CD4-positive, alpha-beta T cell treated with Interleukin-17A for 4 hours (primary cell): ENCODE measurements at regions not wholly inside any gene's neighbourhood (a gene's known extent, or its start where the extent isn't known, plus 50 kb on each side); places are given as distances from the start of the nearest gene placed in this dataset.
"Not testable (repeated sequence)": the region's sequence is repeated elsewhere in the genome, so short reads cannot be mapped to it uniquely, and the experiment has no call there.

Experiments used
- DNase-seq: peaks from one replicate; pipeline ENCODE4 v3.0.0-alpha.2; 2020; ENCODE audit warnings: mixed read lengths

DNA sequence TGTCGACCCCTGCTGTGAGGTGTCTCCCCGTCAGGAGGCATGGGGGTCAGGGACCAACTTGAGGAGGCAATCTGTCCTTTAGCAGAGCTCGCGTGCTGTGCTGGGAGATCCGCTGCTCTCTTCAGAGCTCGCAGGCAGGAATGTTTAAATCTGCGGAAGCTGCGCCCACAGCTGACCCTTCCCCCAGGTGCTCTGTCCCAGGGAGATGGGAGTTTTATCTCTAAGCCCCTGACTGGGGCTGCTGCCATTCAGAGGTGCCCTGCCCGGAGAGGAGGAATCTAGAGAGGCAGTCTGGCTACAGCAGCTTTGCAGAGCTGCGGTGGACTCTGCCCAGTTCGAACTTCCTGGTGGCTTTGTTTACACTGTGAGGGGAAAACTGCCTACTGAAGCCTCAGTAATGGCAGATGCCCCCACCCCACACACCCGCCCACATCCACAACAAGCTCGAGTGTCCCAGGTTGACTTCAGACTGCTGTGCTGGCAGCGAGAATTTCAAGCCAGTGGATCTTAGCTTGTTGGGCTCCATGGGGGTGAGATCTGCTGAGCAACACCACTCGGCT lies 133.1 kb downstream of the CENPC start:
- DNase-seq: not testable (repeated sequence)

DNA sequence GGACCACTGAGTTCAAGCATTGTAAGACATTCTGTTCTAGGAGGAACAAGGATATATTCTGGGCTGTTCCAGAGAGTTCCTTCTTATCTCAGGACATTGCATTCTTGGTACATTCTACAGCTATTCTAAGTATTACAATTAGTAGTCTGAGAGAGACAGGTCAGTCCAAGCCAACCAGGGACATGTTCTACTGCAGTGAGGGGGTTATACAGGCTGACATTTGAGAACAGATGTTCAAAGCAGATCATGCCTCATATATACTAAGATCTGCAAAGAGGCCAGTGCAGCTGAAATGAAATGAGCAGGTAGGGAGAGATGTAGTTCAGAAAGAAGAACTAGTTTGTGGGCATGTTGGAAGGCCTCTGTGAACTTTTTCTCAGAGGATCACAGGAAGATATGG lies 142.0 kb downstream of the CENPC start:
- DNase-seq: no peak

DNA sequence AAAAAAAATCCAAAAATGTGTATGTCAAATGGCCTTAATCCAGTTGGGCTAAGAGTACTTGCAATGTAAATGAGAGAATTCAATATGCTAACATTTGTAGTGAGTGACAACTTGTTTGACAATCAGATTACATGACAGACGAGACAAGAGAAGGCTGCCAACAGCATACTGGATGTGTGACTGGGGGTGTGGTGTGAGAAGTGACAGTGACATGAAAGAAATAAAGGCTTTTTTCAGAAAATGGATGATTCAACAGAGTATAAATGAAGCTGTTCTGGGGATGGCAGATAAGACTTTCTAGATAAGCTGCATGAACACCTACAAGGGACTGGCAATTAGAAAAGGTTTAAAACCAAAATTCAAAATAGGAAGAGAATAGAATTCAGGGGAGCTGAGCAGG lies 143.4 kb downstream of the CENPC start:
- no peak for DNase-seq

DNA sequence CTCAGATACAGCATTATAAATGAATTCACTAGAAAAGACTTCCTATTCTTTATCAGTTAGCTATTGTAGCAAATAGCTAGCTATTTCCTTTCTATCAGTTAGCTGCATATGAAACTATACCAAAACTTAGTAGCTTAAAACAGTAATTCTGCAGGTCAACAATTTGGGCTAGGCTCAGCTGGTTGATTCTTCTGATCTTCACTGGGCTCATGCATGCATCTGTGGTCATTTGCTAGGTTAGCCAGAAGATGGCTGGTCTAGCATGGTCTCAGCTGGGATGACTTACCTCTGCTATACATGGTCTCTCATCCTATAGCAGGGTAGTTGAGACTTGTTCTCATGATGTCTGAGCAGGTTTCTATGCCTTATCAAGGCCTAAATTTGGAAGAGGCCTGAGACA lies 147.4 kb downstream of the CENPC start:
- no peak for DNase-seq

DNA sequence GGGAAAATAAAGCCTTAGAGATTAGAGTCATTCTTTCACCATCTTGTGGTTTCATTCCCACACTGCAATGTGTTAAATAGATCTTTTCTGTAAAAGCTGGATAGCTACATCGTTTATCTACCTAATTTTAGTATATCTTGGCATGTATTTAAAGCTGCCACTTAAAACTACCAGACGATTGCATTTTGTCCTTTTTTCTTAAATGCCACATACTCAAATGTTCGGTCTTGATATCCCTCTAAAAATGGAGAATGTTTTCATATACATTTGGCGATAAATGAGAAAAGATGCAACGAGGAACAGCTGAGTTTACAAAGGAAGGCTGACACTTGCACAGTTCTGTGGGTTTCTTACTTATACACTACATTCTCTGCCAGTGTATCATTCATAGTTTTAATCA lies 148.3 kb downstream of the CENPC start:
- DNase-seq: no peak

DNA sequence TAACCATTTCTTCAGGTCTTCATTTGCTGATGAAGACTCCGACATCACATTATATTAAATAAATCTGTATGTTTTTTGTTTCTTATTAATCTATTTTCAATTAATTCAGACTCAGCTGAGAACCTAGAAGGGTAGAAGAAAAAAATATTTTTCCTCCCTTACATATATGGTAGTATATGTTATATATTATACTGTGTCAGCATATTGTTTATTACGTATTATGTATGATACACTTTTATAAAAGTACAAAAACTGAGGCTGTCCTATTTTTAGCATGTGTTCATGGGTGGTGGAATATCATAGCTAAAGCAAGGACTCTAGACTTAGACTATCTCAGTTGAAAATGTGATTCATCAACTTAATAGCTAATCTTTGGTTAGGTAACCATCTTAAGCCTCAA lies 149.3 kb downstream of the CENPC start:
- DNase-seq: no peak

DNA sequence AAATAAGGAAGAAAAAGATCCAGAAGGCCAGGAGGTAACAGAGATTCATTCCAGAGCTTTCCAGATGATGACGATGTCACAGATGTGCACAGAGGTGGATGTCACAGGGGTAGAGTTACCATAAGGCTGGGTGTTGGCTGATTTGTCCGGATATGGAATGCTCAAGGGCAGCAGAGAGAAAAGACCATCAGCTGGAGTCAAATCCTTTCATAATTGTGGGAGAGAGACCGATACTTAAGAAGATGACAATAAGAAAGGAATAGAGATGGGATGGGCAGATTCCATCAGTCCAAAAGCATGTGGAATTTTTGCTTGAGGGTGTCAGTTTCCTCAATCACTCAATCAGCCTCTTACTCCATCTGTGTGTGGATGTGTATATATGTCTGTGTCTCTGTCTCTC lies 150.4 kb downstream of the CENPC start:
- no peak for DNase-seq

DNA sequence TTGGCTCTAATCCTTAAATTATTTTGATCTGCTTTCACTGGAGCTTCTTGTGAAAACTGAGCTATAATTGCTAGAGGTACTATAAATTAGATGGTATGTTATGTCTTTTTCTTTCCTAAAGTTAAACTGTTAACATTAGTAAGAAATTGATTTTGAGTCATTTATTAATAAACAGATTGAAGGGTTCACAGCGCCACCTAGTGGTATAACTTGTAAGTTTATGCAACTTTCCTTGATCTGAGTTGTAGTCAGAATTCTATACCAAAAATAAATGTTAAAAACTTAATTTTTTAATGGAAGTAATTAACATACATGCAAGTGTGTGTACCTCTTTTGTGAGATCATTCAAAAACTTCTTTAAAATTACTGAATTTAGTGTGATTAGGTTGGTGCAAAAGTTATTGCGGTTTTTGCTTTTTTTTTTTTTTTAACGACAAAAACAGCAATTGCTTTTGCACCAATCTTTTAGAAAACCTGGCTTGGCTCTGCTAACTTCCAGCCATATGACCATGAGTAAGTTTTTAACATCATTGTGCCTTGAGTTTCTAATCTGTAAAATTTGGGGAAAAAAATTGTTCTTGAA lies 151.5 kb downstream of the CENPC start:
- DNase-seq: peak; percentile 33

DNA sequence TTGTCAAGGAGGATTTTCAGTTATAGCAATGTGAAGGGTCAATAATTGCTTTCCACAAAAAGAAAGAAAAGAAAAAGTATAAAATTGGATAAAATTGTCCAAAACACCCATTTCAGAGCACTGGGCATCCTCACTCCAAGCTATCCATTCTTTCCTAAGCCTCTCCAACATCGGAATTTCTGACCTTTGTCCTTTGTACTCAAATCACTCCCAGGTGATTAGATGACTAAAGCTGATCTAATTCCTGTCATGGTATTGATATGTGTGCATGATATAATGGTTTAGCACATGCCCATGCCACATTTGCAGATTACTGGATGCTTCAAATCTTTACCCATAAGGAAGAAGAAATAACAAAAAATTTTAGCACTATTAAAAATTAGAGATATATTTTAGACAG lies 152.3 kb downstream of the CENPC start:
- no peak for DNase-seq

DNA sequence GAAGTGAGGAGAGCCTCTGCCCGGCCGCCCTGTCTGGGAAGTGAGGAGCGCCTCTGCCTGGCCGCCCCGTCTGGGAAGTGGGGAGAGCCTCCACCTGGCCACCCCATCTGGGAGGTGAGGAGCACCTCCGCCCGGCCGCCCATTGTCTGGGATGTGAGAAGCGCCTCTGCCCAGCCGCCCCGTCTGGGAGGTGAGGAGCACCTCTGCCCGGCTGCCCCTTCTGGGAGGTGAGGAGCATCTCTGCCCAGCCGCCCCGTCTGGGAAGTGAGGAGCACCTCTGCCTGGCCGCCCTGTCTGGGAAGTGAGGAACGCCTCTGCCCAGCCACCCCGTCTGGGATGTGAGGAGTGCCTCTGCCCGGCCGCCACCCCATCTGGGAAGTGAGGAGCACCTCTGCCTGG lies 163.9 kb downstream of the CENPC start:
- not testable (repeated sequence) for DNase-seq

DNA sequence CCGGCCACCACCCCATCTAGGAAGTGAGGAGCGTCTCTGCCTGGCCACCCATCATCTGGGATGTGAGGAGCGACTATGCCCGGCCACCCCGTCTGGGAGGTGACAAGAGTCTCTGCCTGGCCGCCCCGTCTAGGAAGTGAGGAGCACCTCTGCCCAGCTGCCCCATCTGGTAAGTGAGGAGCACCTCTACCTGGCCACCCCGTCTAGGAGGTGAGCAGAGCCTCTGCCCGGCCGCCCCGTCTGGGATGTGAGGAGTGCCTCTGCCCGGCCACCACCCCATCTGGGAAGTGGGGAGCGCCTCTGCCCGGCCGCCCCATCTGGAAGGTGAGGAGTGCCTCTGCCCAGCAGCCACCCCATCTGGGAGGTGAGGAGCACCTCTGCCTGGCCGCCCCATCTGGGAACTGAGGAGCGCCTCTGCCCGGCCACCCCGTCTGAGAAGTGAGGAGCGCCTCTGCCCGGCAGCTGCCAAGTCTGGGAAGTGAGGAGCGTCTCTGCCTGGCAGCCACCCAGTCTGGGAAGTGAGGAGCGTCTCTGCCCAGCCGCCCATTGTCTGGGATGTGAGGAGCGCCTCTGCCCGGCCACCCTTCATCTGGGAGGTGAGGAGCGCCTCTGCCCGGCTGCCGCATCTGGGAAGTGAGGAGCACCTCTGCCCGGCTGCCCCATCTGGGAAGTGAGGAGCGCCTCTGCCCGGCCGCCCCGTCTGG lies 164.4 kb downstream of the CENPC start:
- not testable (repeated sequence) for DNase-seq

DNA sequence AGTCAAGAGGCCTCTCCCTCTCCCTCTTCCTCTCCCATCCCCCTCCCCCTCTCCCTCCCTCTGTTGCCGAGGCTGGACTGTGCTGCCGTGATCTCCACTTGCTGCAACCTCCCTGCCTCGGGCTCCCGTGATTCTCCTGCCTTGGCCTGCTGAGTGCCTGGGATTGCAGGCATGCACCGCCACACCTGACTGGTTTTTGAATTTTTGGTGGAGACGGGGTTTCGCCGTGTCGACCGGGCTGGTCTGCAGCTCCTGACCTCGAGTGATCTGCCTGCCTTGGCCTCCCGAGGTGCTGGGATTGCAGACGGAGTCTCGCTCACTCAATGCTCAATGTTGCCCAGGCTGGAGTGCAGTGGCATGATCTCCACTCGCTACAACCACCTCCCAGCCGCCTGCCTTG lies 165.1 kb downstream of the CENPC start:
- DNase-seq: no peak

DNA sequence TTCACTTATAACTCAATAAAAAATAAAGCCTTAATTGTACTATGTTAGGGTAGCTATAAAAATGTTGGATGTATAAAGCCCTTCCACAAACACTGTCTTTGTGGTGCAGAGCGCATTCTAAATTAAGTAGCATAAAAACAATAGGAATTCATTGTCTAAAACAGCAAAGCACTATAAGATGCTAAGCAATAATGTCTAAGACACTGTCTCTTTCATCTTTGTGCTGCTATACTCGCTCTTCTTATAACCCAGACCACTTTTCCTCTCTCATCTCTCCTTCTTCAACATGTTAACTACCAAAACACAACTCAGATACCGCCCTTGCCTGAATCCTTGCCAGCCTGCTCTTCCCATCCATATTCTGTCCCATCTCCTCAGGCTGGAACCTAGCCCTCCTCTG lies 170.0 kb downstream of the CENPC start:
- DNase-seq: no peak

DNA sequence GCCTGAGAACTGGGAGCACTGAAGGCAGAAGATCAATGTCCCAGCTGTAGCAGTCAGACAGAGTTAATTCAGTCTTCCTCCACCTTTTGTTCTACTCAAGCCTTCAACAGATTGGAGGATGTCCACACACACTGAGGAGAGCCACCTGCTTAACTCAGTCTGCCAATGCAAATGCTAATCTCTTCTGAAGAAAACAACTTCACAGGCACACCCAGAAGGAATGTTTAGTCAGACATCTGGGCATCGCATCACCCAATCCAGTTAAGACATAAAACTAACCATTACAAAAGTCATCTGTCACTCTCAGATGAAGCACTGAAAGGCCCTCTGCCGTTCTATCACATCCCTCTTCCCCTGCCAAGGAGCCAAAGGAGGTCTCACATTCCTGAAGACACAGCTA lies 173.7 kb downstream of the CENPC start:
- no peak for DNase-seq

DNA sequence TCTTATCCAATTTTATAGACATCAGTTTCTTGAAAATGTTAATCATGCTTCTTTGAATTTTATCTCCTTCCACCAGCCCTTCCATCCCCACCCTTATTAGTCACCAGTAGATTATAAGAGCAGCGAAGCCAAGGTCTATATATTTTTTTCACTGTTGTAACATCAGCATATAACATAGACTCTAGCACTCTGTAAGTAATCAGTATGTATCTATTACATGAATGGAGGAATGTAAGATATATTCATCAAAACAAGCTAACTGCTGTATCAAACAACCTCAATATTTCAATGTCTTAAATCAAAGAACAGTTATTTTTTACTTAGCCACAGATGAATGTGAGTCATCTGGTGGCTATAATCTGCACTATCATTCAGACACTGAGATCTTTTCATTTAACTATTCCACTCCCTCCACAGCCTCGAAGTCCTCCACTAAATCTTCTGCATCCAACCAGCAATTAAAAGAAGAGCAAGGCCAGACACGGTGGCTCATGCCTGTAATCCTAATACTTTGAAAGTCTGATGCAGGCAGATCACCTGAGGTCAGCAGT lies 178.9 kb downstream of the CENPC start:
- no peak for DNase-seq

DNA sequence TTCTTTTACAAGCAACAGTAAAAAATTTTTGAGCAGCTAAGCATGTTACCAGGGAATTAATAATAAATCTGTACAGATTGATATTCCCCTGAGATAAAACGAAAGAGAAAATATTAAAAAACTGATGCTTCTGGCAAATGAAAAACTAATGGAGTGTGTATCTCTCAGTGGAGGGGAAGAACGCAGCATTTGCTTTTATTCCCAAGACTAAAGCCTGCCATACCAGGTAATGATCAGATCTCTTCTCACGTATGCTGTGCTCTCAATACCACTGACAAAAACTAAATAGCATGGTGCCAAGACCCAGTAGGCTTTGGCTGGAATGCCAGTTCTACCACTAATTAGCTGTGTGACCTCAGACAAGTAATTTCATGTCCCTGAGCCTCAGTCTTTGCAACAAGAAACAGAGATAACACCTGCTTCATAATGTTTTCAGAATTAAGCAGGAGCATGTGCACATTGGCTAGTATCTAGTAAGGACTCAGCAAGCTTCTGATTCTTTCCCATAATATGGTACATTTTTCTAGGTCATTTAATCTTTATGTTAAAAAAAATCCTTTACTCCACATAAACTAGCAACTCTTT lies 179.6 kb downstream of the CENPC start:
- DNase-seq: no peak

DNA sequence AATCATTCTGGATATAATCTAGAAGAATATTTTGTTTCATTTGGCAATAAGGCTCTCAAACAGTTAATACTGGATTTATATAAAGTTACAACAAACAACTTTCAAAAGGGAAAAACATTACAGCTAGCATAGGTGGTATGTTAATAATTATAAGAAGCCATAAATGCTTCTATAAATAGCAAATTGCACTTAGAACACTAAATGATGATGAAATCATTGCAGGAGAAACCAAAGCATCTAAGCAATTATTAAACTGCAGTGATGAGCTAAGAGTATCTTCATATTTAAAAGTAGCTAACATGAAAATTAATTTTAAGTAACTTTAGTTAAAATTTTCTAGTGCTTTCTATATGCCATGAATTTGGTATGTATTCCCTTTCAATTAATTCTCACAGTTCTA lies 189.5 kb downstream of the CENPC start:
- DNase-seq: no peak

DNA sequence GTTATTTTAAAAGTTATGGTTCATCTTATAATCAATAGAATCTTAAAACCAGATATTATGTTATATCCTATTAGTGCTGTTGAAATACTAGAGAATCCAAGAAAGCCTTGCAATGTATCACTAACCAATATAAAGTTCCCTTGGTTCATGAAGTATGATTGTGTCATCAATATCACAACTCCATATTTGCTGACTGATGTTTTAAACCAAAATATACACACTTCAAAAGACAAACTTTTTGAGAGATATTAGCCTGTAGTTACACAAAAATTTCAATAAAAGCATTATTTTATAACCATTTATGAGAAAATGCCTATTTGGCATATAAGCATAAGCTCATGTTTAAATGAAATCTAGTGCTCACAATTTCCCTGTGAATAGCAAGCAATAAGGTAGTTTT lies 198.6 kb downstream of the CENPC start:
- no peak for DNase-seq

DNA sequence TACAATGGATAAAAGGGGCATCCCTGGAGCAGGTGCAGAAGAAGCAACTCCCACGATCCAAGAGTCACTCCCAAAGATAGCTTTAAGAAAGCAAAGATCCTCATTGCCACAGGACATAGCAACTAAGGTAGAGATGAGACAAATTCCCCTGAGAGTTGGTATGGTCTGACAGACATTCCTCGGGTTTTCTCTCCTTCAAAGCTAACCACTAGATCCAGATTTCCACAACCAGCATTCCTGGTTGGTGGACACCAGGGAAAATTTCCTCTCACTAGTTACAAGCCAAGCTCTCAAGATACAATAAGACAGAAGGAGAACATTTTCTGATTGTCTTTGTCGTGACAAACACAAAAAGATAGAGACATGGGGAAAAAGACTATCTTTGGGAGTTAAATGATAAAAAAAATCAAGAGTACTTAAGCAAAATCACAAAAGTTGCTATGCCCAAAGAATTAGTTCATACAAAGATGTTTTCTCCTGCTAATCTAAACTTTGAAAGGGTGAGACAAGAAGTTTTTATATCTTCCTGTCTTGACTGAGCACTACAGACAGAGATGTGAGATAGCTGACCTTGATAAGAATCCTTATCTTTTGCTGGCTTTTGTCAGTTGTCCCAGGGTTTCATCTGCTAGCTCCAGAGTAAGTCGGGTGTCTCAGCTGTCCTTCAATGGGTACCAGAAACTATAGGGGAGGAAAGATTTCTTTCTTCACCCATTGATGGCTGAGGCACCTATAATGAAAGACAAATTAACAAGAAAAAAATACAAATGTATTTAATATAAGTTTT lies 200.5 kb downstream of the CENPC start:
- DNase-seq: no peak

DNA sequence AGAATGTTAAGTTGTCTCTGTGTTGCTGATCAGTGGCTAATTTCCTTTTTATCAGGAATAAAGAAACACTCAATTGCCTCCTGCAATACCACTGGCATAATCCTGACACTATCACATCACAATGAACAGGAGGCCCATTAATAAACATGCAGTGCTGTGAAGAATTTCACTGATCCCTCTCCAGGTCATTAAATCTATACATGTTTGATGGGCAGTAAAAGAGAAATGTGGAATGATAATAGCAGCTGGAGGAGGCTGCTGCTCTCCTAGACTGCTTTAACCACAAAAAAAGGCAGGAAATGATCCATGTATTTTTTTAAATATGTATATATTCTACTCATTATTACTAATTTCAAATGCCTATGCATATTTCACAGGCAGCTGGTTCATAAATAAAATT lies 202.1 kb downstream of the CENPC start:
- no peak for DNase-seq

DNA sequence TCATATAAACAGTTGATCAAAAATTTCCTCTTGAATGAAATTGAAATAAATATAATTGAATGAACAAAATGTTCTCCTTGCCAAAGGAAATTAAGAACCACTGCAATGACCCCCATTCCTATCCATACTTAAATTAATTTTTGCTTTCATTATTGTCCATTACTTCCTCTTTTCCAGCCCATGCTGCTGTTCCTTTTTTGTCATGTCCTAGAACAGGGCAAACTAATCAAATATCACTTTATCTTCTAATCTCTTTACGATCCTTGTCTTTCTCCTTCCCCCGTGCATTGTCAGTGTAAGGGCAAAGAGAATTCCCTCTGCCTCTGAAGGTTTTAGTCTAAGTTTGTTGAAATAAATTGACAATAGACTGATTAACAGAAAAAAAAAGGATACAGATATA lies 203.0 kb downstream of the CENPC start:
- no peak for DNase-seq

DNA sequence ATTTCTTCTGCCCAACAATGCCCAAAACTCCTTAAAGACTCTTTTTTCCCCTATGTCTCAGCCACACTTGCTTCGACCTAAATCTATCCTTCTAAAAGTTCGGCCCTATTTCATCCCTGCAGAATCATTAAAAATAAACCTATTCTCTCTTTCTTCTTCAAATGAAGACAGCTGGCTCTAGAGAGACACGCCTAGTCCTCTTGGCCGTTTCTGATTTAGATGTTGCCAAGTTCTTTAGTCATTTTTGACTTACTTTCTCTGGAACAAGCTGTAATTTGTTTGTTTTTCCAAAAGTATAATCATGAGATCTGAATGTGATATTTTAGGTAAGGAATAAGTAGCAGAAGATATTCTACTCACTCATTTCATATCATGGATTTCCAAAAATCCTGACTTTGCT lies 211.6 kb downstream of the CENPC start:
- DNase-seq: no peak

DNA sequence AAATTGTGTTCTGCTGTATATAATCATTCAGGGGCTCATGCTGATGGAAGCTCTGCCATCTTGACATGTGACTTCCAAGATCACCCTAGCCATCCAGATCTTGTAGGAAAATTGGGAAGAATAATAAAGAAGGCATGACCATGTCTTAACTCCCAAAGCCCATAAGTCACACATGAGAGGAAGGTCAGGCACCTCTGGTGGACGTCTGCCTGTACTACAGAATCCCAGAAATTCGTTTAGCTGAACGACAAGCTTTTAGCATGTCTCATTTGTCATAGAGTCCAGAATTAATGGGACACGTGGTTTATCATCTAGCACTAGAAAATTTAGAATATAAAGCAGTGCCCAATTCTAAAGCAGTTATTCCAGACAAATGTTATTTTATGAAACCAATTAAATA lies 212.7 kb downstream of the CENPC start:
- DNase-seq: no peak
